RPMI8226 (cell line): ENCODE measurements at regions not wholly inside any gene's neighbourhood (a gene's known extent, or its start where the extent isn't known, plus 50 kb on each side); places are given as distances from the start of the nearest gene placed in this dataset.
"Not testable (repeated sequence)": the region's sequence is repeated elsewhere in the genome, so short reads cannot be mapped to it uniquely, and the experiment has no call there.

Source experiments
- DNase-seq: peaks from one replicate; pipeline ENCODE4 v3.0.0-alpha.2; 2015

DNA sequence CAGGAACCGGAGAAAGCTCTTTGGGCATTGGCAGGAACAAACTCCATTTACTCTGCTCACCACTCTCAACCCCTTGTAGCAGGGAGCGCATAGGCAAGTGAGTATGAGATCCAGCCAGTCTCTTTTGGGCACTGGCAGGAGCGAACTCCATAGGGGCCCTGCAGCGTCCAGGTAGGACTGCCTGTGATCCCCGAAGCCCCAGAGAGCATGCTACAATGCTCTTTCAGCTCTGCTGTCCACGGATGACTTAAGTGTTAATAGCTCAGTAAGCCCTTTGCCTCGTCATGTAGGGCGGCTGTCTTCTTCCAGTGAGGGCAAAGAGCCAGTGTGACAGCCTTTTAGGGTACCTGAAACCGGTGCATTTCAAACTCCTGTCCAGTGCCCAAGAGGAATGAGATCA, 1525.6 kb upstream of the RAG2 start:
- DNase-seq, result no peak

DNA sequence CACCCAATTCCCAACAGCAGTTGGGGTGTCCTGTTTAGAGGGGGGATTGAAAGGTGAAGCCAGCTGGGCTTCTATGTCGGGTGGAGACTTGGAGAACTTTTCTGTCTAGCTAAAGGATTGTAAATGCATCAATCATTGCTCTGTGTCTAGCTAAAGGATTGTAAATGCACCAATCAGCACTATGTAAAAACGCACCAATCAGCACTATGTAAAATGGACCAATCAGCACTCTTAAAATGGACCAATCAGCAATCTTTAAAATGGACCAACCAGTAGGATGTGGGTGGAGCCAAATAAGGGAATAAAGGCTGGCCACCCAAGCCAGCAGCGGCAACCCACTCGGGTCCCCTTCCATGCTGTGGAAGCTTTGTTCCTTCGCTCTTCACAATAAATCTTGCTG, 1518.6 kb upstream of the RAG2 start:
- DNase-seq, result not testable (repeated sequence)

DNA sequence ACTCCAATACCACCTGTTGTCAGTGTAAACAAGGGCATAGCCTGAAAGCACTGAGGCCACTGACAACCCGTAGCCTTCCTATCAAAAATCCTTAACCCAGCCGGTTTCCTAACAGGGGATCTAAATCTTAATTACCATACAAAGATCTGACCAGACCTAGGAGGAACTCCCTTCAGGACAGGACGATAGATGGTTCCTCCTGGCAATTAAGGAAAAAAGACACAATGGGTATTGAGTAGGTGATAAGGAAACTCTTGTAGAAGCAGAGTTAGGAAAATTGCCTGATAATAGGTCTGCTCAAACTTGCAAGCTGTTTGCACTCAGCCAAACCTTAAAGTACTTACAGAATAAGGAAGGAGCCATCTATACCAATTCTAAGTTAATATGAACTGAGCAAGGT, 1517.3 kb upstream of the RAG2 start:
- not testable (repeated sequence) for DNase-seq

DNA sequence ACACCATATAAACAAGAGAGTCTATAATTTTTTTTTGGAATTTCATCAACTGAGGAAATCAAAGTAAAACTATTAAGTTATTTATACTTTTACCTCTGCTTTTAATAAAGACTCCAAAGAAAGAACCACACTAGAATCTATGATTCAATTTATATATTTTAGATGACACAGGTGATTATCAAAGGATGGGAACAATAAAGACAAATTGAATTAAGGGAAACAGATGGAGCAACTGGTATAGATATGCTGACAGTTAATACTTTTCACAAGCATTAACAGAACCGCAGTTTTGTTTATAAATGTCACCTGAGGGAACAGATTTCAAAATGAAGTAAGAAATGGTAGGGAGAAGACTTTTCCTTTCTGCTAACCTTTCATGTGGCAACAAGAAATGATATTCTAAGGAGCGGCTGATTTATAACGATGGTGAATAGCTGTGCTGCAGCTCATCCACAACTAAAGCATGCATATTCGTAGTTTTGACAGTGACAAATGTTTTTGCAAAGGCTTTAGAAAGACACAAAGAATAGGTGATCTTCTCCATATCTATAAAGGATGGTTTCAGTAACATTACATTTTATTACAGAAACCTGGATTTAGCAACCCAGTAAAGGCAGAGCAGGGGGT, 1502.9 kb upstream of the RAG2 start:
- no peak for DNase-seq

DNA sequence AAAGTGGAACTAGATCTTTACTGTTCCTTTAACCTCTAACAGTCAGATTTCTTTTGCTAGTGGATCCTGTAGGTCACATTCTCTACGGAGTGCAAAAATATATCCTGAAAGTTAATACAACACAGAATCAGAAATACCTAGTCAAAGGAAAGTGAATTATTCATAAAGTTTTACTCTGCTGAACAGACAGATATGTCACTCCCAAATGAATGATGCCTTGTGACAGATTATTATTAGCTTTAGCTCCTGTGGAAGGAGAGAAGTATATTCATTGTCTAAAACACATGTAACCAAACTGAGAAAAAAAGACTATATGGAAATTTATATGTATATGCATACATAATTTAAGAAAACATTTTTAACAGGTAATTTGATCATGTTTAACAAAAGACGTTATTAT, 1497.2 kb upstream of the RAG2 start:
- no peak for DNase-seq

DNA sequence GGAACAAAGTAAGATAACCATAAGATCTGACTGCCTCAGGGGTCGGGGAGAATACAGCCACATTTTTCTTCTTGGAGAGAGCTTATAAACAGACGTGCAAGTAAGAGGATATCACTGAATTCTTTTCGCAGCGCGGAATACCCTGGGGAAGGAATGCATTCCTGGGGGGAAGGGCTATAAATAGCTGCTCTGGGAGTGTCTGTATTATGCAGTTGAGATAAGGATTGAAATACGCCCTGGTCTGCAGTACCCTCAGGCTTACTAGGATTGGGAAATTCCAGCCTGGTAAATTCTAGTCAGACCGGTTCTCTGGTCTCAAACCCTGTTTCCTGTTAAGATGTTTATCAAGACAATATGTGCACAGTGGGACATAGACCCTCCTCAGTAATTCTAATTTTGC, 1491.7 kb upstream of the RAG2 start:
- no peak for DNase-seq

DNA sequence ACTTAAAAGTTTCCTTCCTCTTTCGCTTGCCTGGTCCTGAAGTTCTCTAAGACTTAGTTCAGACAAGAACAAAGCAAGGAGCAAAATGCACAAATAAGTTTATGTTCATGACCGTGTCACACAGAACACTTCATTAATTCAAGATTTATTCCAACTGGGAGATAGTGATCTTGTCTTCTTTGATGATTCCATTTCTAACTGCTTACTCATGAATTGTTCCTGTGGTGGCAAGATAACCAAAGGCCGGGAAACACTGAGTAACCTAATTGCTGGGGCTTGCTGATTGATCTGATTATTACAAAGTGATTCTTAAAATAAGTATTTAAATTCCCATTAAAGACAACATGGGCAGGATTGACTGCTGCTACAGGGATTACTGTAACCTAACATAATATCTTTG, 1462.9 kb upstream of the RAG2 start:
- no peak for DNase-seq

DNA sequence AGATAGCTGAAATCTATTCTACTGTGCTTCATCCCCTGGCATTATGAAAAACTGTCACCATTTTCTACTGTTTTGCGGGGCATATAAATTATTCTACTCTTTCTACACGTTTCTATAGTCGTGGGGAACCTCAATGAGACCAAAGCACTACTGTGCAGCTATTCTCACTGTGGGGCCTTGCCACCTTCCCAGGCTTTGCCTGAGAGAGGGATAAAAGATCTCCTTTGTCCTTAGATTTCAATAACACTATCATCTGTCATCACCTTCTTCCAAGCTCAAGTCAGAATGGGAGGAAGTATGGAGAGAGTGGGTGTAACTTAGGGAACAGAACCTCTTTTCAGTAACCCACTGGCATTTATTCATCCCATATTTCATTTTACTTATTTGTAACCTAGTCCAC, 1462.1 kb upstream of the RAG2 start:
- DNase-seq, result no peak

DNA sequence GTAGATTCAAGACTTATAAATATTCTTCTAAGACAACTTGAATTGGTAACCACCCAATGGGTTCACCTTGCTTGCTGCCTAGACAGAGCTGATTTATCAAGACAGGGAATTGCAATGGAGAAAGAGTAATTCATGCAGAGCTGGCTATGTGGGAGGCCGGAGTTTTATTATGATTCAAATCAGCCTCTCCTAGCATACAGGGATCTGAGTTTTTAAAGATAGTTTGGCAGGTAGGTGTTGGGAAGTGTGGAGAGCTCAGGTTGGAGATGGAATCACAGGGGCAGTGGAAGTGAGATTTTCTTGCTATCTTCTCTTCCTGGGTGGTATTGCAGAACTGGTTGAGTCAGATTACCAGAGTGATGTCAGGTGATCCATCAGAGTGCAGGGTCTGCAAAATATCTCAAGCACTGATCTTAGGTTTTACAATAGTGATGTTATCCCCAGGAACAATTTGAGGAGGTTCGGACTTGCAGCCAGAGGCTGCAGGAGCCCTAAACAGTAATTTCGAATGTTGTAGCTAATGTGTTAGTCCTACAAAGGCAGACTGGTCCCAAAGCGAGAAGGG, 1448.6 kb upstream of the RAG2 start:
- no peak for DNase-seq

DNA sequence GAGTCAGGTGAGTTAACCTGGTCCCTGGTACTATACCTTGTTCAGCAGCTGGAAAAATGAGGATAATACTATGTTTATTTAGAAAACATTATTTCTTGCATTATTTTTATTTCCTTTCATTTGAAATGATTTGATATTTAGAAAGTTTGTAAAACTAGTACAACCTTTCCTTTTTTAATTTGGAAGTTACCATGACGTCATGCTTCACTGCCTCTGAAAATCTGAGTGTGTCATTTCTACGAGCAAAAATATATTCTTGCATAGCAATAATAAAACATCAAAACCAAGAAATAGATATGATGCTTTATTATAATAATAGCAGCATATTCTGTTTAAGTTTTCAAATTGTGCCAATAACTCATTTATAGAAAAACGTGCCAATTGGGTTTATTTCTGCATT, 1445.0 kb upstream of the RAG2 start:
- DNase-seq, result no peak

DNA sequence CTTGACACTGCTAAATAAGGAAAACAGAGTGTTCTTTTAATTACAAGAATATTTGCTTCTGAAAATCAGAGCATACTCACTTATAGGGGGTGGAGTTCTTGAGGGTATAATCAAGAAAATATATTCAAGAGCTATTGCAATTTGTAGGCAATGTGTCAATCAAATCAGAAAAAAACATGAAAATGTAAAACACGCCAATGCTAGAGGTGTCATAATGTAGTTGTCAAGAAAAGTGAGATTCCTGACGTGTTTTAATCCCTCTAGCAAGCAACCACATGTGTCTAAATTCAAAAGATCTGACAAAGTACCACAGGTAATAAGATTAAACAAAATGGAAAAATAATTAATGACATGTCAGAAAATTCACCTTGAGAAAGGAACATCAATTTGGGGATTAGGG, 1440.7 kb upstream of the RAG2 start:
- no peak for DNase-seq

DNA sequence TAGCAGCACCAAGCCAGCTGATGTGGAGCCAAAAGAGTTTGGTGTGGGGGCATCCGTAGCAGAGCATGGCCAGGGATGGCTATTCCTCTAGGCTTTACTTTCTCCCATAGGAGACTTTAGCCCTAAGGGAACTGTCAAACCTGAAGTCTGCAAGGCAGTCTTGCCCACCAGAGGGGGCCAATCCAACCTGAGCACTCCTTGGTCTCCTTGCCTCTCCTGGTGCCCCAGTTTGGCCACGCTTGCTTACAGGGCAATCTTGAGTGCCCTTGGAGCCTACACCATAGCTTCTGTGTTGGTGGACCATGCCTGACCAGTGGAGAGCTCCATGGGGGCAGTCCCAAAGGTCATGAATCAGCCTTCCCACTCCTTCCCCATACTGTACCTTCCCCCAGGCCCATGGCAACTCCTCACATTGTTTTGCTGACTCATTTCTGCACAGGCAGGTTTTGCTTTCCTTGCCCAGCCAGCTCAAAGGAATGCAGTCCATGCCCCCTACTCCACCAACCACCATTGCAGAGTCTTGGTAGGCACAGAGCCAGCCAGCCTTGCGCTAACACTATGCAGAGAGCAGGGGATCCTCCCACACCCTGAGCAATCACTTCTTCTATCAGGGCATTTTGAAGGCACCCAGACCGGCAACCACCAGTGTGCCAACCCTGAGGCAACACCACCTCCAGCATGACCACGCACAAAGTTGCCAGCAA, 1421.2 kb upstream of the RAG2 start:
- DNase-seq, result peak; percentile 2

DNA sequence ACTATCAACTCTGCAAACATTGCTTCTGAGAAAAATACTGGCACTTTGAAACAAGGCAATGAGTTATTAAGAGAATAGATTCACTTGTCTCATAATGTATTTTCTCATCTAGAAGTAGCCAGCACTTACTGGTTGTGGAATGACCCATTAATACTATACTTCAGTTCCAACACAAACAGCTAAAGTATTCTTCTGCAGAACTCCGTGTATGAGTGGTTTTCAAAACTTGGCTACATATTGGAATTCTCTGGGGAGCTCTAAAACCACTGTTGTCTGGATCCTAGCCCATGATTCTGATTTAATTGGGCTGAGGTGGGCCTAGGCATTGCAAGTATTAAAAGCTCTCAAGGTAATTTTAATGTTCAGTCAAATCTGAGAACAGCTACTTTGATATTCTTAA, 1416.4 kb upstream of the RAG2 start:
- no peak for DNase-seq

DNA sequence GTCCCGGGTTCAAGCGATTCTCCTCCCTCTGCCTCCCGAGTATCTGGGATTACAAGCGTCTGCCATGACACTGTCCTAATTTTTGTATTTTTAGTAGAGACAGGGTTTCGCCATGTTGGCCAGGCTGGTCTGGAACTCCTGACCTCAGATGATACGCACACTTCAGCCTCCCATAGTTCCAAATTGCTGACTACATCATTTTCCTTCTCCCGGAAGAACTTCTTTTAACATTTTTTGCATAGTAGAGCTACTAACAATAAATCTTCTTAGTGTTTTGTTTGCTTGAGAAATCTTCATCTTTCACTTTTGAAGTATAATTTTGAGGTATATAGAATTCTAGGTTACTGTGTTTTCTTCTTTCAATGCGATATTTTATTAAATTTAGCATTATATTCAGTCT, 1415.1 kb upstream of the RAG2 start:
- no peak for DNase-seq

DNA sequence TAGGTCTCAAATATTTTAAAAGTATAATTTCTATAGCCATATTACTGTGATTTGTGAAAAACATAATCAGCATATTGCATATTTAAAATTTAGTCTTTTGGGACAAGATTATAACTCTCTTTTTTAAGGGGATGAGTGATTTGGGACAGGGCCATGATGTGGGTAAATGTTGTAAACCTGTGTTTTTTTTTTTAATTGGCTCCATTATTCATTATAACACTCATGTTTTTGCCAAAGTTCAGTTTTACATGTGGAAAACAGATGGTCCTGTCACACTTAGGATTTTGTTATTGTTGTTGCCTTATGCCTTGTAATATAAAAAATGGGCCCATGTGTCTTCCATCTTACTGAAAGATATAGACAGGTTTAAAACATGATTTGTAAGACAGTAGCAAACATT, 1413.5 kb upstream of the RAG2 start:
- DNase-seq, result no peak

DNA sequence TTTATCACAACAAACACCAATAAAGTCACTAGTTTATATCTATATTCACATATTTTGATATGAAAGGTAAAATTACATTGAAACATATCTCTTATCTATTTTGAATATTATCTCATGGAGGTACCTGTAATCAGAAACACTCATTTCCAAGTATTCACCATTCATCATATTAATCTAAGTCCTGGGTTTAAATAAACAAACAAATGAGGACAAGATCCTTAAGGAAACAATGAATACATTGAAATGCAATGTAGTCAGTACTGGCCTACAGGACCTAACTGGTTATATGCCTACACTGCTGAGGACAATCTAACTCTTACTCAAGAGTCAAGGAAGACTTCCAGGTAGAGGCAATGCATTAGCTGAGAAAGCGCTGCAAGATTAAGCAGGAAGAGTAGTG, 1411.9 kb upstream of the RAG2 start:
- no peak for DNase-seq

DNA sequence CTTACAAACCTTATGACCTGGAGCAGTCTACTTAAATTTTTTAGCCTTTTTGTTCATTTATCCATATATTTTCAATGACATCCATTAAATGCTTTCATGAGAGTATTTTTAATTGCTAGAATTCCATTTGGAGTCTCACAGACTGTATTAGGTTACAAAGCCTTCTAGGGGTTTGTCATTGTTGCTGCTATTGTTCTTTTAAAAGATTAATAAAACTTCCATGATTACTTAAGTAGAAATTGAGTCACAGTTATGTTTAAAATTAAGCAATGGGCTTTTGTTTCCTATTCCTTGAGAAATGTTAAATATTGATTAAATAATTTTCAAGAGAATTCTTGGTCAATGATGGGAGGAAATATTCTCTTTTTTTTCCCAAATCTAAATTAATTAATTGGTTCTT, 1408.4 kb upstream of the RAG2 start:
- DNase-seq, result no peak

DNA sequence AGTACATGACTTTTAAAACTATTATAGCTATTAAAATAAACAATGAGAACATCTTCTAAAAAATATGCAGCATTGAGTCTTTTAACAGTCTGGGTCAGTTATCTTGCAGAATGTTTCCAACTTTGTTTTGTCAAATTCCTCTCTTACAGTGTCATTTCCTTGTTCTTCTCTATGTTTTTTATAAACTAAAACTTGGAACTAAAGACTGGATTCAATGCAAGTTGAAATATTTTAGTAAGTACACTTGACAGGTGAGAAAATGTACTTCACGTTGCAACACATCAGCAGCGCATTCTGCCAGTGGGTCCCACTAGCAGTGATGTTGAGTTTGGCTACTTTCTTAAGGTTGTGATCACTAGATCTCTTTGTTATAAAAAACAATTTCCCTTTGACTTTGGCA, 1407.6 kb upstream of the RAG2 start:
- no peak for DNase-seq

DNA sequence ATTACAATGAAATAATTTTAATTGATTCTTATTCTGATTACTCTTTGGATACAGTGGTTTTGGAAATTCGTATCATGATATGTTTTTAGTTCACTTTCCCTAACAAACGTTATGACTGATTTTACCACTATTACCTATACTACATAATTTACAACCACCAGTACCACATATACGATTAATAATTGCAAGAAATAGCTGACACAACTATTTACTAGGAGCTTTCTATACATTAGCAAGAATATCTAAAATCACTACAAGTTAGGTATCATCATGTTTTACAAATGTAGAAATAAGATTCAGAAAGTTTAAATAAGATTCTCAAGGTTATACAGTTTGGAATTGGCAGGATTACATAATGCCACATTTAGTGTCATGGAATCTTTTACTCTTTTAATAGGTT, 1401.1 kb upstream of the RAG2 start:
- DNase-seq, result no peak

DNA sequence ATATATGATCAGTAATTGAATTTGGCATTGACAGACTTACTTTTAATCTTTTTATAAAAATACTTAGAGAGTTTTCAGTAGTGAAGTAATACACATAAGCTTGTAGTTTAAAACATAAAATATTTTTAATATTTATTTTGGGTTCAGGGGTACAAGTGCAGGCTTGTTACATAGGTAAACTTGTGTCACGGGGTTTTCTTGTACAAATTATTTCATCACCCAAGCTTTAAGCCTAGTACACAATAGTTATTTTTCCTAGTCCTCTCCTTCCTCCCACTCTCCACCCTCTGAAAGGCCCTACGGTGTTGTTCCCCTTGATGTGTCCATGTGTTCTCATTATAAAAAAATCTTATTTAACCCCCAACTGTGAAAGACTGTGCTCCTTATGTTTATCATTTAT, 1397.8 kb upstream of the RAG2 start:
- DNase-seq, result no peak

DNA sequence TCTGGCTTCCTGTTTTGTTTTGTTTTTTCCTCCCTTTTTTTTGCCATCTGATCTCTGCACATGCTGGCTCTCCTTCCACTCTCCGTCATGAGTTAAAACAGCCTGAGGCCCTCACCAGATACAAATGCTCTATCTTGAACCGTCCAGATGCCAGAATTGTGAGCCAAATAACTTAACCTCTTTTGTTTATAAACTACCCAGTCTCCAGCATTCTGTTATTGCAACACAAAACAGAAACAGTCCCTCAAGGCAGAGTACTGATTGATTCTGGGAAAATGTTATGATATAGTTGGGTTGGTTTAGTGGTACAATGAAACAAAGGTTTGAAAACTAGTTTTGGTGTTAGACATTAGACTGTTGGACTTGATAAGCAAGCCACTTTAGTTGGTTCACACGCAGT, 1390.0 kb upstream of the RAG2 start:
- no peak for DNase-seq

DNA sequence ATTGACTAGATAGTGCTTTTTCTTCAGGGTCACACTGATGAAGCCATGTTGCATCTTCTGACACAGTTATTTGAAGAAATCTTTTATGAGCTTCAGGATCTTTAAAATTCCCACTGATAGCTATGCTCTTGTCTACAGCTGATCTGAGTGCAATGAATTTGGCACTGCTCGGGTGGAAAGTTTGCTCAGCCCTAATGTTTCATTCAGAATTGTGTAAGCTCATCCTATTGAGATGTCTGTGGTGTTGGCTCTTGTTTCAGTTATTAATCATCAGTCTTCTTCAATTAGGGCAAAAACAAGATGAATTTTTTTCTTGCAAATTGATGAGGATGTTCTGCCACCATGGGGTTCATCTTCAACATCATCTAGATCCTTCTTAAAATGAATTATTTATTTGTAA, 1387.0 kb upstream of the RAG2 start:
- no peak for DNase-seq

DNA sequence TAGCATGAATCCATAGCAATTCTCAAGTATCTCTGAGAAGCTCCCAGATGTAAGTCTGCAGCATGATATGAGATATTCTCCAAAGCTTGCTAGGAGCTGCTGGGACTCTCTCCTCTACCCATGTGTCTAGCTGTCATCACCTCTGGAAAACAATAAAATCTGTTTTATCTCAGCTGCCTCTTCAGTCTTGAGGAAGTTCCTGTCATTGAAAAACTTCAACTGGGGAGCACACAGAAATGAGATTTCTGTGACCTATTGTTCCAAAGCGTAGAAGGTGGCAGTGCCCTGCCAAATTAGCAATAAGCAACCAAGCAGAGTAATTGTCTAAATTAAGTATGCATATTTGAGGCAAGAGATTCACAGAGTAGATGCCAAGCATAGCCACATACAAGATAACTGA, 1380.6 kb upstream of the RAG2 start:
- DNase-seq, result no peak

DNA sequence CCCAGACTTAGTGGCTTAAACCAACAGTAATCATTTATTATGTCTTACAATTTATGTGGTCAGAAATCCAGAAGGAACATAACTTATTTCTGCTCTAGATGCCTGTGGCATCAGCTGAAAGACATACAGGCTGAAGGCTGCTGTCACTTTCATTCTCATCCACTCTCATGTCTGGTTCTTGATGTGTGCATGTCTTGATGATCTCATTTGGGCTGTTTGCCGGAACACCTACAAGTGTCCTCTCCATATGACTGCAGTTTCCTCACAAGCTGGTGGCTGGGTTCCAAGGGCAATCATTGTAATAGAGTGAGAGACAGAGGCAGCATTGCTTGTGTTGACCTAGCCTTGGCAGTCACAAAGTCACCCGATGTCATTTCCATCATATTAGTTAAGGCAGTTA, 1375.9 kb upstream of the RAG2 start:
- no peak for DNase-seq

DNA sequence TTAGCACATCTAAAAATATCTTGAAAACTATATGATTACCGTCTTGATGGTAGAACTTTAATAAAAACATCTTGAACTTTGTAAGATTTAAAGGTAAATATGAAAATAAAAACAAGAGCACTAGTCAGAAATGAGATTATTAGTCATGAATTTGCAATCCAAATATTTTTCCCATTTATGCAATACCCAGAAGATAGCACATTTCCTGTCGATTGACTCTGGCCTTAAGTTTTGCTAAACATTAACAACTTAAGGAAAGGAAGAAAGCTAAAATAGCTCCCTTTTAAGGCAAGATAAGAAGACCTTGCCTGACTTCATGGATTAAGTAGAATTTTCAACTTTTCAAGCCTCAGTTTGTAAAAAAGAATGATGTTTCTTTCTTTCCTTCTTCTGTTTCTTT, 1374.7 kb upstream of the RAG2 start:
- DNase-seq, result no peak
